ENCODE measurements at regions not wholly inside any gene's neighbourhood (a gene's known extent, or its start where the extent isn't known, plus 50 kb on each side); places are given as distances from the start of the nearest gene placed in this dataset.

- Histone ChIP-seq H2BK12ac (ENCODE audit: low read depth, low read length) (no peak overlapping the region), H3K14ac (ENCODE audit: insufficient read length) (no peak overlapping the region), H4K5ac (ENCODE audit: insufficient read length, low read depth, low read length) (no peak overlapping the region), H4K20me1 (replicated peaks in 1 of 2; ENCODE audit: control insufficient read depth in 1 of 2, insufficient read depth in 2 of 2, low read length in 2 of 2) (no peaks in the 10 kb centered on the region), H2BK15ac (ENCODE audit: low read length) (no peak overlapping the region), H3K36me3 (ENCODE audit: control insufficient read depth in 2 of 4, insufficient read depth in 4 of 4, low read length in 3 of 4) (no peaks in the 10 kb centered on the region), H2AFZ (ENCODE audit: low read length) (no peak overlapping the region), H2AK5ac (ENCODE audit: low read depth, low read length) (no peak overlapping the region), H3K79me2 (ENCODE audit: control insufficient read depth in 1 of 2, insufficient read depth in 2 of 2, low read length in 2 of 2) (no peaks in the 10 kb centered on the region), H3K23ac (ENCODE audit: insufficient read length) (no peak overlapping the region), H3K56ac (replicated peaks; ENCODE audit: insufficient read length, low read depth, low read length) (no peak overlapping the region), H3K27me3 (replicated peaks in 1 of 4; ENCODE audit: control insufficient read depth in 3 of 4, extremely low read depth in 1 of 4, insufficient read depth in 3 of 4, low read length in 3 of 4) (peaks cover 0 to 1% (median 0%) of the 10 kb centered on the region in 4 experiments; a peak in 1 of 7 replicates), H3K9ac (replicated peaks in 1 of 4; ENCODE audit: extremely low read depth in 1 of 4, low read depth in 3 of 4, low read length in 3 of 4) (no peak overlapping the region), H3K4ac (replicated peaks; ENCODE audit: insufficient read length, low read depth, low read length) (no peak overlapping the region), H2BK5ac (ENCODE audit: low read depth, low read length) (no peak overlapping the region), H3K27ac (ENCODE audit: low read depth, low read length) (no peak overlapping the region), H4K91ac (replicated peaks; ENCODE audit: insufficient read length, low read length) (no peak overlapping the region), H4K8ac (ENCODE audit: extremely low read depth, insufficient read depth, low read length) (no peak overlapping the region), H3K4me2 (ENCODE audit: insufficient read depth in 1 of 2, low read depth in 2 of 2, low read length in 2 of 2) (no peak overlapping the region), H3K18ac (ENCODE audit: extremely low read depth, low read length) (no peak overlapping the region), H2BK20ac (ENCODE audit: low read length) (no peak overlapping the region), H3K79me1 (ENCODE audit: low read depth, low read length) (no peaks in the 10 kb centered on the region), H3K4me1 (replicated peaks in 1 of 4; ENCODE audit: control insufficient read depth in 3 of 4, insufficient read depth in 4 of 4, low read length in 3 of 4) (peaks cover 0 to 2% (median 0%) of the 10 kb centered on the region in 4 experiments; a peak in 1 of 7 replicates), H3K4me3 (ENCODE audit: extremely low read depth in 1 of 4, insufficient read depth in 2 of 4, low read depth in 3 of 4, low read length in 4 of 4) (no peak overlapping the region), H3K9me3 (ENCODE audit: insufficient read depth in 2 of 2, low read depth in 1 of 2, low read length in 1 of 2) (0 out of 4 replicates have a peak, but pooled peaks cover 0 to 2% of the 10 kb centered on the region in 2 experiments), H2BK120ac (replicated peaks; ENCODE audit: low read depth, low read length) (no peak overlapping the region), H3K23me2 (ENCODE audit: low read depth, low read length) (no peaks in the 10 kb centered on the region)
- TF ChIP-seq SIX5 (IDR thresholded peaks at IDR 0.05; ENCODE audit: low read depth, low read length) (no peak), KDM1A (IDR thresholded peaks at IDR 0.05; ENCODE audit: borderline replicate concordance, low read length) (no peak)
- CTCF ChIA-PET (ENCODE audit: partially characterized antibody), result interaction anchor here (0.6 kb wide), 1 partner anchor 410 kb away, joined by 6 read pairs; no protein-coding TSS in a partner anchor
- POLR2A ChIA-PET (ENCODE audit: partially characterized antibody), result no interaction called here
- DNase-seq (ENCODE audit: low read depth in 1 of 2, low spot score in 2 of 2) (no peak), FAIRE-seq (no peak)
Measured at GRCh38 chr18:38032516-38032915, 466.9 kb upstream of the CELF4 start.

Measured in H1 (cell line).